K562 (cell line): ENCODE measurements at regions not wholly inside any gene's neighbourhood (a gene's known extent, or its start where the extent isn't known, plus 50 kb on each side); places are given as distances from the start of the nearest gene placed in this dataset.

ENCODE experiments used
- CCAR2 ChIP-seq: fragments of 200-400 bp; formaldehyde crosslinking; IDR thresholded peaks from 2 replicates; pipeline ENCODE4 v1.6.1; 2017; ENCODE audit warnings: mild to moderate bottlenecking, low read depth, low read length
- POLR2A ChIP-seq: fragments of 450-650 bp; conservative IDR thresholded peaks from 2 replicates; pipeline ENCODE4 v1.6.1; 2016
- SPI1 ChIP-seq: IDR thresholded peaks from 2 replicates; pipeline ENCODE4 v1.6.1; 2011; ENCODE audit warnings: low read depth, low read length, control low read depth, borderline replicate concordance
- TAF1 ChIP-seq: IDR thresholded peaks from 2 replicates; pipeline ENCODE4 v1.6.1; 2011; ENCODE audit warnings: mild to moderate bottlenecking, low read length, moderate library complexity; ENCODE audit not compliant: insufficient read depth, control insufficient read depth, severe bottlenecking; ENCODE audit errors: extremely low read depth
- TAF9B ChIP-seq: fragments of 450-650 bp; IDR thresholded peaks from 2 replicates; pipeline ENCODE4 v1.6.1; 2018; ENCODE audit warnings: mild to moderate bottlenecking; ENCODE audit not compliant: partially characterized antibody
- TBP ChIP-seq: optimal IDR thresholded peaks from 2 replicates; pipeline ENCODE3; 2011; ENCODE audit warnings: low read depth, low read length, improper control_type of control experiment
- ZNF76 ChIP-seq: fragments of 250-450 bp; sonication (Bioruptor Pico); IDR thresholded peaks from 2 replicates; pipeline ENCODE4 v1.4.0; 2020; ENCODE audit warnings: mild to moderate bottlenecking, moderate library complexity, borderline replicate concordance

DNA sequence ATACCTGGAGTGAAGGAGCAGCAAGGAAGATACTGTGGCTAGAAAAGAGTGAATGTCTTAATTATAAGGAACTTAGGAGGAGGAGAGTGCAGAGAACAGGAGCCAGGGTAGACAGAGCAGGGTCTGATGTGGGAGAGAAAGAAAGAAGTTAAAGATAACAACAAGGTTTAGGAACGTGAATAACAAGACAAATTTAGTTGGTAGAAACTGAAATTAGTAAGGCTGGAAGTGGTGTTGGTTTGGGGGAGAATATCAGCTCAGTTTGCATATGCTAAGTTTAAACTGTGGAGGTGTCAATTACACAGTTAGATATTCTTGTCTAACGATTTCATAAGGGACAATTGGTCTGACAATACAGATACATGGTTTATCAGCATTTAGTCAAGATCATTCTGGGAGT, 1123.7 kb upstream of the PABPC4L start:
- TF ChIP-seq CCAR2 (no peak), TAF9B (no peak), TBP (no peak), SPI1 (no peak), ZNF76 (CRISPR knock-in tag) (no peak), POLR2A (no peak), TAF1 (no peak)
